ENCODE measurements at regions not wholly inside any gene's neighbourhood (a gene's known extent, or its start where the extent isn't known, plus 50 kb on each side); places are given as distances from the start of the nearest gene placed in this dataset.

DNA sequence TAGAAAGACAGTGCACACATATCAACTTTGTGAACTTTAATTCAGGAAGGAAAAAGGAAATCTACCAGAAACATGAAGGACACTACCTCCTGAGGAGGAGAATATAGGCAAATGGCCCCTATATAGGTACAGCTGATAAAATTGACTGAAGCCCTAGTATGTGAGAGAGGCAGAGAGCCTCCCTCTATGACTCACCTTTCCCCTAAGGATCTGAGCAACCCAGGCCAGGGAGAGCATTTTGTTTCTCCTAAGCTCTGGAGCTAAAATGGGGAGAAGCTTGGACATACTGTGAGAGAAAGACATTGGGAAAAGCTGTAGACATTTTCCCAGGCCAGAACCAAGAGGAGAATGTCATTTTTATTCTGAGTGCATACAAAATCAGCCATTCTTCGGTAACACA is 303.5 kb downstream of the AHR start:
- no peak overlapping the region for H3K27ac ChIP-seq
- TF ChIP-seq ZFX (IDR thresholded peaks at IDR 0.05), result no peak
- TF ChIP-seq CTCF (conservative IDR thresholded peaks at IDR 0.05), result no peak

DNA sequence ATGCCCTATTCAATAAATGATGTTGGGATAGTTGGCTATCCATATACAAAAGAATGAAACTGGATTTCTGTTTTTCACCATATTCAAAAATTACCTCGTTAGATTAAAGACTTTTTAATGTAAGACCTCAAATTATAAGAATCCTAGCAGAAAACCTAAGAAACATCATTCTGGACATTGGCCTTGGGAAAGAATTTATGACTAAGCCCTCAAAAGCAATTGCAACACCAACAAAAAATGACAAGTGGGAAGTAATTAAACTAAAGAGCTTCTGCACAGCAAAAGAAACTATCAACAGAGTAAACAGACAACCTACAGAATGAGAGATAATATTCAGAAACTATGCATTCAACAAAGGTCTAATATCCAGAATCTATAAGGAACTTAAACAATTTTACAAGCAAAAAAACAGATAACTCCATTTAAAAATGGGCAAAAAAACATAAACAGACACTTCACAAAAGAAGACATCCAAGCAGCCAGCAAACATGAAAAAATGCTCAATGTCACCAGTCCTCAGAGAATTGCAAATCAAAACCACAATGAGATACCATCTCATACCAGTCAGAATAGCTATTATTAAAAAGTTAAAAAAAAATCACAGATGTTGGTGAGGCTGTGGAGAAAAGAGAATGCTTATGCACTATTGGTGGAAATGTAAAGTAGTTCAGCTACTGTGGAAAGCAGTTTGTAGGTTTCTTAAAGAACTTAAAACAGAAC is 309.8 kb downstream of the AHR start:
- TF ChIP-seq CTCF (conservative IDR thresholded peaks at IDR 0.05) (no peak), ZFX (IDR thresholded peaks at IDR 0.05) (no peak)
- H3K27ac ChIP-seq, result no peak overlapping the region

DNA sequence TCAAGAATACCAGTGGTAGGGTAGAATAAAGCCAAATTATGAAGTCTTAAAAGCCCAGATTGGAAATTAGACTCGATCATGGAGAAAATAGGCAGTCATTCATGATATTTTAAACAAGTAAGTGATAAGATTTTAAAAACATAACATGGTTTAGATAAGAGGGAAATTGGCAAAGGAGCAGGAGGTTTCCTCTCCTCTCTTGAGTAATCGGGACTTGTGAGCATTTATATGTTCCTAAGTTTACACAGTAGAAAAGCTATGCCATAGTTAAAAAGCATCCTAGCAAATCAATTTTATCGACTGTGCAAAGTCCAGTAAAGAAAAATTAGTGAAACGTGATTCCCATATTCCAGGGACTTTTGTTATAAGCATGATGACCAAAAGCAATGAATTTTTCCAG is 313.2 kb downstream of the AHR start:
- TF ChIP-seq CTCF (conservative IDR thresholded peaks at IDR 0.05) (no peak), ZFX (IDR thresholded peaks at IDR 0.05) (no peak)
- no peak overlapping the region for H3K27ac ChIP-seq

DNA sequence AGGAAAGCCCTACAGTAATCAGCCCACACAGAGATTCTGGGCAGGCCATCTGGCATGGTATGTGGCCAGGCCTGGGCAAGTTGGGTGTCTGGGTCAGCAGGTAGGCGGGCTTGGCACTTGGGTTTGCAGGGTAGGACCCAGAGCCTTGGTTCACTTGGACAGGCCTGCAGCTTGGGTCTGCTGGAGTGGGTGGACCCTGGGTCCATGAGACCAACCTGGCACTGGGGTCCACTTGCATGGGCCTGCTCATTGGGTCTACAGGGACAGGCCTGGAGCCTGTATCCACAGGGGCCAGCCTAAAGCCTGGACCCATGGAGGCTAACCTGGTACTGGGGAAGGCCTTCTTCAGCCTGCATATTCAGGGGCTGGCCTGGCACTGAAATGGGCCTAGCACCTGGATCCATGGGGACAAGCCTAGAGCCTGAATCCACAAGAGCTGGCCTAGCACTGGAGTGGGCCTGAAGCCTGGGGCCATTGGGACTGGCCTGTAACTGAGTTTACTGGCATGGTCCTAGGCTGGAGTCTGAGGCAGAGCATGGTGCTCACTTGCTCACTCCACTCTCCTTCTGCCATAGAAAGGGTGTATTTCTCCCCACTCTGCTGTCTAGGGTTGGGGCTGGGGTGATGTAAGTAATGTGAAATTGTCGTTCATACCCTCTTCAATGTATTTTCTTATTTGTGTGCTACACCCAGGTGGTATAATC is 315.0 kb downstream of the AHR start:
- no peak for TF ChIP-seq ZFX (IDR thresholded peaks at IDR 0.05)
- no peak for TF ChIP-seq CTCF (conservative IDR thresholded peaks at IDR 0.05)
- H3K27ac ChIP-seq, result no peak overlapping the region

DNA sequence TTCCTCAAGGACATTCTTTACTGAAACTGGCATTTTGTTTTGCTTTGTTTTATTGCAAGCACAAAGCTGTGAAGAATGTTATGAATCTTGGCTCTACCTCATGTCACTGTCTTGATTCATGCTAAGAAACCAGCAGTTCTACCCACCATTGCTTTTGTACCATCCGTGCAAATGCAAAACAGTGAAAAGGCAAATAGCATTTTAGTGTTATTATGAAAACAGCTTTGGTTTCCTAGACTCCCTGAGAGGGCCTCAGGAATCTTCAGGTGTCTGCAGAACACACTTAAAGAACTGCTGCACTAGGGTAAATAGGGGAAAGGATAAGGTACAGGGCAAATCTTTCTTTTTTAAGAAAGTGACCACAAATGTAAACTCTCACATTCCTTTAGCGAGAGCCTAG is 318.9 kb downstream of the AHR start:
- H3K27ac ChIP-seq, result no peak overlapping the region
- TF ChIP-seq CTCF (conservative IDR thresholded peaks at IDR 0.05), result no peak
- TF ChIP-seq ZFX (IDR thresholded peaks at IDR 0.05), result no peak

GRCh38 chr7:17617857-17618651 is 319.6 kb downstream of the AHR start:
- no peak overlapping the region; the same call in 1 of the 2 replicates for H3K27ac ChIP-seq
- TF ChIP-seq CTCF (conservative IDR thresholded peaks at IDR 0.05), result no peak
- TF ChIP-seq ZFX (IDR thresholded peaks at IDR 0.05), result no peak

DNA sequence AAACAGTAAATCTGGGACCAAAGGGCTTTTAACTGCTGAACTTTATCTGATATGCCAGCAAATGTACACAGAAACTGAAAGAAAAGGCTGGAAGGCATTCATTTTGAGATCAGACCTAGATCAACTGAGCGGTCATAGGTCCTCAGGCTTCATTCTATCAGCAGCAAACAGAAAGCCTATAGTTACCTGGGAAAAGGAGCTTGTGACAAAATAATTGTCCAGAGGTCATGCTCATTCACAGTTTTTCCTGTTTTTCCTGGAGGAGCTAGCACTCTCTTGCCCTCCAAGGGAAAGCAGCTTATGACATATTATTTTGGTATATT is 320.2 kb downstream of the AHR start:
- H3K27ac ChIP-seq, result no peak overlapping the region; the same call in 1 of the 2 replicates
- TF ChIP-seq ZFX (IDR thresholded peaks at IDR 0.05) (no peak), CTCF (conservative IDR thresholded peaks at IDR 0.05) (no peak)
